OCI-LY3 (cell line): ENCODE measurements at regions not wholly inside any gene's neighbourhood (a gene's known extent, or its start where the extent isn't known, plus 50 kb on each side); places are given as distances from the start of the nearest gene placed in this dataset.

ENCODE experiments used
- EZH2phosphoT487 ChIP-seq: fragments of 200-600 bp; shearing (Covaris generic); IDR thresholded peaks from 2 replicates; pipeline ENCODE4 v1.6.1; 2018; ENCODE audit warnings: antibody characterized with exemption, mixed run types, low read depth
- TF ChIP-seq, protein P1 (sequence below): fragments of 200-600, 300-600 bp; sonication (generic); IDR thresholded peaks from 2 replicates; pipeline ENCODE4 v1.5.1; 2014; ENCODE audit warnings: antibody characterized with exemption, low read length, low read depth

DNA sequence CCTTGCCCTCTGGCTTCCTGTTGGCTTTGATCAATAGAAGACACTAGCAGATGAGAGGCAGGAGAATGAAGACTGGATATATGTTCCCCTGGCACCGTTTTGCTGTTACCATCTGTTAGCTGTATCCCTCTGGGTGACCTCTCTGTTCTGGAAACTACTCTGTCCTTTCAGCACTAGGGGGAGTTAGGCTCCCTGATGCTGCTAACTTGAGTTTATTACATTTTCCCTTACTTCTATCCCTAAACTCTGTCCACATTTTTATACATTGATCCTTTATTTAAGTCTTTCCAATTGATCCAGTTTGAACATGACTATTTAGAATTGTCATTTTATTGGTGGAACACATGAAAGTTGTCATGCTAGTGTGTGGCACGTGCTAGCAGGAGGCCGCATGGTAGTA, 1014.3 kb upstream of the CDH2 start:
- TF ChIP-seq, protein P1, sequence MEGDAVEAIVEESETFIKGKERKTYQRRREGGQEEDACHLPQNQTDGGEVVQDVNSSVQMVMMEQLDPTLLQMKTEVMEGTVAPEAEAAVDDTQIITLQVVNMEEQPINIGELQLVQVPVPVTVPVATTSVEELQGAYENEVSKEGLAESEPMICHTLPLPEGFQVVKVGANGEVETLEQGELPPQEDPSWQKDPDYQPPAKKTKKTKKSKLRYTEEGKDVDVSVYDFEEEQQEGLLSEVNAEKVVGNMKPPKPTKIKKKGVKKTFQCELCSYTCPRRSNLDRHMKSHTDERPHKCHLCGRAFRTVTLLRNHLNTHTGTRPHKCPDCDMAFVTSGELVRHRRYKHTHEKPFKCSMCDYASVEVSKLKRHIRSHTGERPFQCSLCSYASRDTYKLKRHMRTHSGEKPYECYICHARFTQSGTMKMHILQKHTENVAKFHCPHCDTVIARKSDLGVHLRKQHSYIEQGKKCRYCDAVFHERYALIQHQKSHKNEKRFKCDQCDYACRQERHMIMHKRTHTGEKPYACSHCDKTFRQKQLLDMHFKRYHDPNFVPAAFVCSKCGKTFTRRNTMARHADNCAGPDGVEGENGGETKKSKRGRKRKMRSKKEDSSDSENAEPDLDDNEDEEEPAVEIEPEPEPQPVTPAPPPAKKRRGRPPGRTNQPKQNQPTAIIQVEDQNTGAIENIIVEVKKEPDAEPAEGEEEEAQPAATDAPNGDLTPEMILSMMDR, result peak; percentile 48
- TF ChIP-seq EZH2phosphoT487, result no peak
